ENCODE measurements at regions not wholly inside any gene's neighbourhood (a gene's known extent, or its start where the extent isn't known, plus 50 kb on each side); places are given as distances from the start of the nearest gene placed in this dataset.

- TF ChIP-seq CTCF (IDR thresholded peaks at IDR 0.05 in 4 of 5, conservative IDR thresholded peaks at IDR 0.05 in 1 of 5) (no peak), POLR2A (IDR thresholded peaks at IDR 0.05) (no peak)
Observed at GRCh38 chr9:23278561-23278960, 547.5 kb downstream of the ELAVL2 start.

Measured in gastrocnemius medialis (tissue), 4 donors.